Ascending aorta (tissue), 2 donors: ENCODE measurements at regions not wholly inside any gene's neighbourhood (a gene's known extent, or its start where the extent isn't known, plus 50 kb on each side); places are given as distances from the start of the nearest gene placed in this dataset.

Source experiments
- DNase-seq, 2 donors: peaks; one replicate each; pipeline ENCODE4 v3.0.0-alpha.2; 2019; ENCODE audit warnings: low spot score in 2 of 2
- H3K27ac ChIP-seq, 2 donors: fragments of 200-600 bp; sonication (generic); one replicate each; pipeline ENCODE4 v1.5.1; 2016 to 2017; ENCODE audit warnings: mild to moderate bottlenecking in 1 of 2
- H3K27me3 ChIP-seq: fragments of 200-600 bp; sonication (generic); one replicate; pipeline ENCODE4 v1.5.1; 2017
- H3K36me3 ChIP-seq, 2 donors: fragments of 200-600 bp; sonication (generic); one replicate each; pipeline ENCODE4 v1.5.1; 2016
- H3K4me1 ChIP-seq, 2 donors: fragments of 200-600 bp; sonication (generic); one replicate each; pipeline ENCODE4 v1.5.1; 2016 to 2017; ENCODE audit warnings: mild to moderate bottlenecking in 1 of 2
- H3K4me3 ChIP-seq, 2 donors: fragments of 200-600 bp; sonication (generic); one replicate each; pipeline ENCODE4 v1.5.1; 2016 to 2017; ENCODE audit warnings: mild to moderate bottlenecking in 1 of 2
- H3K9me3 ChIP-seq, 2 donors: fragments of 200-600 bp; sonication (generic); one replicate each; pipeline ENCODE4 v1.5.1; 2016
- CTCF ChIP-seq, 3 experiments: fragments of 200-600 bp in 2 of 3; fragments of 450-650 bp in 1 of 3; sonication (generic) in 2 of 3; IDR thresholded peaks; one replicate each; pipeline ENCODE4 v1.5.1; 2016 to 2019; ENCODE audit warnings: antibody characterized with exemption in 3 of 3, mild to moderate bottlenecking in 1 of 3, moderate library complexity in 1 of 3
- intact Hi-C: fragments of 100-400 bp; cut with DNase I; formaldehyde crosslinking; loops from one replicate; pipeline ENCODE4 v1.15.1; 2023

- no peak for DNase-seq
- Histone ChIP-seq H3K9me3 (no peaks in the 10 kb centered on the region), H3K27ac (no peak overlapping the region), H3K27me3 (no peaks in the 10 kb centered on the region), H3K4me1 (no peaks in the 10 kb centered on the region), H3K4me3 (no peak overlapping the region), H3K36me3 (no peaks in the 10 kb centered on the region)
- TF ChIP-seq CTCF (IDR thresholded peaks at IDR 0.05), result no peak
- intact Hi-C loops, result no loop called here
These were observed 741.8 kb upstream of the SALL3 start for GRCh38 chr18:78237864-78238263.

DNA sequence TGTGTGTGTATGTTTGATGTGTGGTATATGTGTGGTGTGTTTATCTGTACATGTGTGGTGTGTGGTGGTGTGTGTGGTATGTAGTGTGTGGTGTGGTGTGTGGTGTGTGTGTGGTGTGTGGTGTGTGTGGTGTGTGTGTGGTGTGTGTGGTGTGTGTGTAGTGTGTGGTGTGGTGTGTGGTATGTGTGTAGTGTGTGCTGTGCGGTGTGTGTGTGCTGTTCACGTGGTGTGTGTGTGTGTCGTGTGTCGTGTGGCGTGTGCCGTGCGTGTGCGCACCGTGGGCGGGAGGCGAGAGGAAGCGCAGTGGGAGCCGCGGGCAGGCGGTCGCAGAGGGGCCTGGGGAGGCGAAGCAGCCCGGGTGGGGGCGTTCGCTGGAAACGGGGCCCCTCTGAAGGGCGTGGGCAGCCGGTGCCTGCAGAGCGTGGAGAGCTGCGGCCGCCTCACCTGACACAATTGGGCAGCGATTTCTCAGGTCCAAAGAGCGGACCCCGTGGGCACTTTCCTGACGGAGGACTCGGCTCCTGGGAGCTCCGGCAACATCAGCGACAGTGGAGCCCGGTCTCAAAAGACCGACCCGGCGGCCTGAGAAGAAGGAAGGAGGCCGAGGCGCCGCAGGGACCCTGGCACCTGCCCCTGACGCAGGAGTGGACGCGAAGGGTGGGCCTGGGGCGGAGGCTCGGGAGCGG lies 741.1 kb upstream of the SALL3 start:
- Histone ChIP-seq H3K4me1 (no peaks in the 10 kb centered on the region), H3K36me3 (no peaks in the 10 kb centered on the region), H3K27ac (no peak overlapping the region), H3K4me3 (no peak overlapping the region), H3K9me3 (no peaks in the 10 kb centered on the region), H3K27me3 (no peaks in the 10 kb centered on the region)
- no peak for TF ChIP-seq CTCF (IDR thresholded peaks at IDR 0.05)
- intact Hi-C loops, result no loop called here
- DNase-seq, result no peak

- no peak for DNase-seq
- H3K4me3 ChIP-seq, result no peak overlapping the region
- H3K27ac ChIP-seq, result no peak overlapping the region
- intact Hi-C loops, result no loop called here
- no peaks in the 10 kb centered on the region for H3K36me3 ChIP-seq
- no peaks in the 10 kb centered on the region for H3K27me3 ChIP-seq
- H3K9me3 ChIP-seq, result no peaks in the 10 kb centered on the region
- no peaks in the 10 kb centered on the region for H3K4me1 ChIP-seq
- TF ChIP-seq CTCF (IDR thresholded peaks at IDR 0.05), result no peak
These were observed 740.5 kb upstream of the SALL3 start for GRCh38 chr18:78239090-78239457.

DNA sequence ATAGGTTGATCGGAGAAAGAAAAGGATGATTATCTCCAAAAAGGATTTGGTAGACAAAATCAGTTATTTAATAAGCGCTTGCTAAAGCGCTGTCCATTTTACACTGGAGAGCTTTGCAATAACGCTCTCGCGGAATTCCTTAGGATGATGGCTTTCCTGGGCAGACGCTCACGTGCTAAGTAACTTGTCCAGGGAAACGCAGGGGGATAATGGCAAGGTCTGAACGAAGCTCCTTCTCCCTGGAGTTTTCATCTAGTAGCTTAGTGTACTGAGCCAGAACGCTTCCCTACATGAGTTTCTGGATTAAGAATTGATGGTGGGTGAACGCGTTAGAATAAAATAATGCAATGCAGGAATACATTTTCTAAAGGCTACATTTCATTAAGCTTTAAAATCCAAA lies 739.5 kb upstream of the SALL3 start:
- H3K27ac ChIP-seq, result no peak overlapping the region
- no peaks in the 10 kb centered on the region for H3K36me3 ChIP-seq
- no peaks in the 10 kb centered on the region for H3K27me3 ChIP-seq
- no peaks in the 10 kb centered on the region for H3K4me1 ChIP-seq
- H3K4me3 ChIP-seq, result no peak overlapping the region
- H3K9me3 ChIP-seq, result no peaks in the 10 kb centered on the region
- DNase-seq, result no peak
- intact Hi-C loops, result no loop called here
- TF ChIP-seq CTCF (IDR thresholded peaks at IDR 0.05), result no peak

DNA sequence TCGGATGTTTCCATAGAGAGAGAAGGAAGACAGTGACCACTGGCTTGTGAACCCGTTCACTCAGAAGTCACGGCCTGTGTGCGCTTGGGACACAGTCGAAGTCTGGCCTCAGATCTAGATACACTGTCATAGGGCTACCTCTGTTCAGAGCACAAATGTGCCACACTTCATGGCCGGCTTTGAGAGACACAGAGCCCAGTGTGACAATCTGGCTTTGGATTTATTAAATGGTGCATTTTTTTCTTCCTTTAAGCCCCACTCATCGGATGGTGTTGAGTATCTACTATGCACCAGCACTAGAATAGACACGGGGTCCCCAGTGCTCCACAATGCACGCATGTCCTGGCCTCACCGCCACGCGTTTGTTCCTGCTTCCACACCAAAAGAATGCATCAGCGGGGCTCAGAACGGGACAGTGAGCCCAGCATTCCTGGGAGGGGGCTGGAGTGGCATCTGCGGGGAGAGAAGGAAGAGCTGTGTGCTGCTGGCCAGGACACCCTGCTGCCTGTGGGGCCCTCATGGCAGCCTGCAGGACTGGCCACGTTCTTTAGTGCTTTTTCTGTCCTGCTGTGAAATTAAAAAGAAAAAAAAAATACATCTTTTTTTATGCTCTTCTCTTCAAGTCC lies 738.9 kb upstream of the SALL3 start:
- Histone ChIP-seq H3K9me3 (no peaks in the 10 kb centered on the region), H3K27me3 (no peaks in the 10 kb centered on the region)
- TF ChIP-seq CTCF (IDR thresholded peaks at IDR 0.05), result no peak

More for the DNA sequence above, 738.9 kb upstream of the SALL3 start:
- H3K4me1 ChIP-seq, result no peaks in the 10 kb centered on the region
- H3K36me3 ChIP-seq, result no peaks in the 10 kb centered on the region
- no peak overlapping the region for H3K27ac ChIP-seq
- DNase-seq, result no peak
- H3K4me3 ChIP-seq, result no peak overlapping the region
- intact Hi-C loops, result no loop called here
